A673 (cell line): ENCODE measurements at regions not wholly inside any gene's neighbourhood (a gene's known extent, or its start where the extent isn't known, plus 50 kb on each side); places are given as distances from the start of the nearest gene placed in this dataset.

ENCODE experiments used
- BruUV-seq: library from RNA; stranded (reverse); fragments of 400-500 nt; replicated peaks from 2 replicates; lab custom pipeline; 2021; lab: Mats Ljungman, UMichigan
- CTCF ChIA-PET: fragments of 300-600 bp; sonication (Branson Sonifier 250); formaldehyde crosslinking; loops from one replicate; lab custom pipeline; 2022; ENCODE audit warnings: antibody characterized with exemption; lab: Charles Lee
- POLR2A ChIA-PET: fragments of 300-600 bp; sonication (Branson Sonifier 250); formaldehyde crosslinking; loops from one replicate; lab custom pipeline; 2022; ENCODE audit warnings: antibody characterized with exemption; ENCODE audit not compliant: low non-redundant PET; lab: Charles Lee
- DNase-seq: peaks from one replicate; pipeline ENCODE4 v3.0.0-alpha.2; 2015; ENCODE audit warnings: low spot score
- H3K27ac ChIP-seq: fragments of 200-600 bp; sonication (generic); 2 replicates; pipeline ENCODE4 v1.5.1; 2016; ENCODE audit warnings: mixed run types, low read depth, mild to moderate bottlenecking, mixed read lengths, antibody characterized with exemption, low read length; ENCODE audit not compliant: poor library complexity, severe bottlenecking
- H3K27me3 ChIP-seq: fragments of 200-600 bp; sonication (generic); replicated peaks from 2 replicates; pipeline ENCODE4 v1.6.1; 2017; ENCODE audit warnings: mixed run types, low read depth, mild to moderate bottlenecking, mixed read lengths, antibody characterized with exemption, low read length; ENCODE audit not compliant: insufficient read depth, poor library complexity
- H3K36me3 ChIP-seq: fragments of 200-600 bp; sonication (generic); 2 replicates; pipeline ENCODE4 v1.6.1; 2016; ENCODE audit warnings: mixed run types, mild to moderate bottlenecking, mixed read lengths, antibody characterized with exemption, low read length; ENCODE audit not compliant: insufficient read depth, poor library complexity, severe bottlenecking
- H3K4me1 ChIP-seq: fragments of 200-600 bp; sonication (generic); 2 replicates; pipeline ENCODE4 v1.6.1; 2017; ENCODE audit warnings: mixed run types, mild to moderate bottlenecking, mixed read lengths, antibody characterized with exemption, low read length; ENCODE audit not compliant: insufficient read depth, poor library complexity, severe bottlenecking
- H3K4me3 ChIP-seq: fragments of 200-600 bp; sonication (generic); 2 replicates; pipeline ENCODE4 v1.5.1; 2016; ENCODE audit warnings: low read depth, mixed run types, mild to moderate bottlenecking, mixed read lengths, low read length; ENCODE audit not compliant: poor library complexity, severe bottlenecking
- H3K9me3 ChIP-seq: fragments of 200-600 bp; sonication (generic); 2 replicates; pipeline ENCODE4 v1.6.1; 2016; ENCODE audit warnings: mixed run types, low read depth, mild to moderate bottlenecking, mixed read lengths, antibody characterized with exemption, low read length; ENCODE audit not compliant: poor library complexity, severe bottlenecking
- EZH2 ChIP-seq: fragments of 200-600 bp; sonication (generic); IDR thresholded peaks from 2 replicates; pipeline ENCODE4 v1.6.1; 2017; ENCODE audit warnings: borderline replicate concordance, low read depth, mild to moderate bottlenecking, mixed read lengths, antibody characterized with exemption, low read length; ENCODE audit not compliant: poor library complexity, severe bottlenecking
- intact Hi-C: fragments of 100-400 bp; cut with micrococcal nuclease; formaldehyde crosslinking; loops from one replicate; pipeline ENCODE4 v1.10.0; 2022; ENCODE audit not compliant: unreplicated experiment
- TF ChIP-seq, protein P1 (sequence below): fragments of 300-800, 200-600 bp; sonication (generic); conservative IDR thresholded peaks from 2 replicates; pipeline ENCODE4 v1.5.1; 2017; ENCODE audit warnings: low read depth, mild to moderate bottlenecking, antibody characterized with exemption, low read length, moderate library complexity, mixed read lengths

DNA sequence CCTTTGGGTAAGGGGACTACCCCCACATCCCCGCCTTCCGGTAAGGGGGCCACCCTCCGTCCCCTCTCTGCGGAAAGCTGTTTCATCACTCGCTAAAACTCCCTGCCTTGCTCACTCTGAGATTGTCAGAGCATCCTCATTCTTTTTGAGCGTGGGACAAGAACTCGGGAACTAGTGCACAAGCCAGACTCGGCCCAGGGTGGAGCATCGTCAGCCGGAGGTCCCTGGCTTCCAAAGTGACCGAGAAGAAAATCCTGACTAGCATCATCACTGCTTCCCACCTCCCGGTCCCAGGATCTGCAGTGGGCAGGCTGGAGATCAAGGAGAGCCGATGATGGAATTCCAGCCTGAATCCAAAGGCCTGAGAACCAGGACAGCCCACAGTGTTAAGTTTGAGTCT, 380.3 kb downstream of the SEC14L1 start:
- POLR2A ChIA-PET, result no interaction called here
- TF ChIP-seq, protein P1, sequence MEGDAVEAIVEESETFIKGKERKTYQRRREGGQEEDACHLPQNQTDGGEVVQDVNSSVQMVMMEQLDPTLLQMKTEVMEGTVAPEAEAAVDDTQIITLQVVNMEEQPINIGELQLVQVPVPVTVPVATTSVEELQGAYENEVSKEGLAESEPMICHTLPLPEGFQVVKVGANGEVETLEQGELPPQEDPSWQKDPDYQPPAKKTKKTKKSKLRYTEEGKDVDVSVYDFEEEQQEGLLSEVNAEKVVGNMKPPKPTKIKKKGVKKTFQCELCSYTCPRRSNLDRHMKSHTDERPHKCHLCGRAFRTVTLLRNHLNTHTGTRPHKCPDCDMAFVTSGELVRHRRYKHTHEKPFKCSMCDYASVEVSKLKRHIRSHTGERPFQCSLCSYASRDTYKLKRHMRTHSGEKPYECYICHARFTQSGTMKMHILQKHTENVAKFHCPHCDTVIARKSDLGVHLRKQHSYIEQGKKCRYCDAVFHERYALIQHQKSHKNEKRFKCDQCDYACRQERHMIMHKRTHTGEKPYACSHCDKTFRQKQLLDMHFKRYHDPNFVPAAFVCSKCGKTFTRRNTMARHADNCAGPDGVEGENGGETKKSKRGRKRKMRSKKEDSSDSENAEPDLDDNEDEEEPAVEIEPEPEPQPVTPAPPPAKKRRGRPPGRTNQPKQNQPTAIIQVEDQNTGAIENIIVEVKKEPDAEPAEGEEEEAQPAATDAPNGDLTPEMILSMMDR, result no peak
- no peak for TF ChIP-seq EZH2
- no peak for DNase-seq
- H3K4me1 ChIP-seq, result no peaks in the 10 kb centered on the region
- H3K27ac ChIP-seq, result no peak overlapping the region
- H3K9me3 ChIP-seq, result no peaks in the 10 kb centered on the region
- H3K4me3 ChIP-seq, result no peak overlapping the region
- intact Hi-C loops, result no loop called here
- no TSS peak for BruUV-seq
- CTCF ChIA-PET, result no interaction called here
- no peaks in the 10 kb centered on the region for H3K36me3 ChIP-seq
- H3K27me3 ChIP-seq, result no peaks in the 10 kb centered on the region

DNA sequence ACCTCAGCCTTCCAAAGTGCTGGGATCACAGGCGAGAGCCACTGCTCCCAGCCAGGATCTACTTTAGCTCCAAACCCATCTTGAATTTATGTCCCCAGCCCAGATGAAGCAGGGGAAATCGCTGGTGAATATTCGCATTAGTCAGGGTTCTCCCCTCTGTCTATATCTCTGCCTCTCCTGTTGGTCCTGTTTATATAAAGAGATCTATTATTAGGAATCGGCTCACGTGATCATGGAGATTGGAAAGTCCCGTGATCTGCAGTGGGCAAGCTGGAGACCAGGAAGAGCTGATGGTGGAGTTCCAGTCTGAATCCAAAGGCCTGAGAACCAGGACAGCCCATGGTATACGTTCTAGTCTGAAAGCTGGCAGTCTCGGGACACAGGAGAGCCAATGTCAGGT, 382.8 kb downstream of the SEC14L1 start:
- ChIA-PET CTCF (no interaction called here), POLR2A (no interaction called here)
- no peak for DNase-seq
- Histone ChIP-seq H3K36me3 (no peaks in the 10 kb centered on the region), H3K4me3 (no peak overlapping the region), H3K27ac (no peak overlapping the region), H3K27me3 (no peaks in the 10 kb centered on the region), H3K9me3 (no peaks in the 10 kb centered on the region), H3K4me1 (peaks cover 8% of the 10 kb centered on the region)
- BruUV-seq, result no TSS peak
- TF ChIP-seq EZH2, result no peak
- TF ChIP-seq, protein P1, result no peak
- intact Hi-C loops, result no loop called here

DNA sequence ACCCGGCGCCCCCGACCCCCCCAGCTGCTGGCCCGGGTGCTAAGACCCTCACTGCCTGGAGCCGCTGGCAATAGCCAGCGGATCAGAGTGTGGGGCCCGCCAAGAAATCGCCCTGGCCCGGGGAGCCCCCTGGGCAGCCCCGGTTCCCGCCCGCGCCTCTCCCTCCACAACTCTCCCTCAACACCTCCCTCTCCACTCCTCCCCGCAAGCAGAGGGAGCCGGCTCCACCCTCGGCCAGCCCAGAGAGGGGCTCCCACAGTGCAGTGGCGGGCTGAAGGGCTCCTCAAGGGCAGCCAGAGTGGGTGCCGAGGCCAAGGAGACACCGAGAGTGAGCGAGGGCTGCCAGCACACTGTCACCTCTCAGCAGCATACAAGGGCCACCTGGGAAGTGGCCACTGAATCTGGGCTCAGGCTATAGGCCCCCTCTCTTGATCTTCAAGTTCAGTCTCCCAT, 385.5 kb downstream of the SEC14L1 start:
- CTCF ChIA-PET, result no interaction called here
- intact Hi-C loops, result no loop called here
- no peak for DNase-seq
- Histone ChIP-seq H3K27ac (no peak overlapping the region), H3K9me3 (no peaks in the 10 kb centered on the region), H3K36me3 (no peaks in the 10 kb centered on the region), H3K27me3 (no peaks in the 10 kb centered on the region), H3K4me3 (no peak overlapping the region), H3K4me1 (peaks cover 8% of the 10 kb centered on the region)
- no TSS peak for BruUV-seq
- no peak for TF ChIP-seq EZH2
- TF ChIP-seq, protein P1, result no peak
- POLR2A ChIA-PET, result no interaction called here
